Neuronal stem cell (in vitro differentiated cells): ENCODE measurements at regions not wholly inside any gene's neighbourhood (a gene's known extent, or its start where the extent isn't known, plus 50 kb on each side); places are given as distances from the start of the nearest gene placed in this dataset.

Experiments used
- DNase-seq: peaks from one replicate; pipeline ENCODE4 v3.0.0-alpha.2; 2013; ENCODE audit warnings: low spot score
- H2AFZ ChIP-seq: one replicate; pipeline ENCODE4 v1.6.1; 2013; ENCODE audit warnings: mild to moderate bottlenecking, low read length, inconsistent platforms
- H2AK5ac ChIP-seq: 2 replicates; pipeline ENCODE4 v1.6.1; 2013; ENCODE audit warnings: low read depth, mild to moderate bottlenecking, inconsistent platforms, low read length, moderate library complexity, mixed read lengths
- H2BK120ac ChIP-seq: 2 replicates; pipeline ENCODE4 v1.6.1; 2013; ENCODE audit warnings: low read depth, mild to moderate bottlenecking, inconsistent platforms, low read length, moderate library complexity, mixed read lengths
- H2BK12ac ChIP-seq: one replicate; pipeline ENCODE4 v1.6.1; 2013; ENCODE audit warnings: low read length, inconsistent platforms
- H2BK15ac ChIP-seq: 2 replicates; pipeline ENCODE4 v1.6.1; 2013; ENCODE audit warnings: mild to moderate bottlenecking, low read length, inconsistent platforms, mixed read lengths
- H2BK5ac ChIP-seq: one replicate; pipeline ENCODE4 v1.6.1; 2013; ENCODE audit warnings: inconsistent platforms, mild to moderate bottlenecking, low read length, moderate library complexity
- H3K14ac ChIP-seq: one replicate; pipeline ENCODE4 v1.6.1; 2013; ENCODE audit warnings: low read length, inconsistent platforms
- H3K18ac ChIP-seq: 2 replicates; pipeline ENCODE4 v1.6.1; 2013; ENCODE audit warnings: low read length, inconsistent platforms
- H3K23ac ChIP-seq: 2 replicates; pipeline ENCODE4 v1.6.1; 2013; ENCODE audit warnings: low read depth, mild to moderate bottlenecking, mixed read lengths, low read length, inconsistent platforms; ENCODE audit not compliant: poor library complexity
- H3K27ac ChIP-seq: replicated peaks from 3 replicates; pipeline ENCODE4 v1.5.1; 2013; ENCODE audit warnings: low read length, inconsistent platforms
- H3K27me3 ChIP-seq, 3 experiments: 2 replicates each; pipeline ENCODE4 v1.6.1; 2013; ENCODE audit warnings: low read length in 3 of 3, mild to moderate bottlenecking in 2 of 3, inconsistent platforms in 1 of 3, low read depth in 1 of 3, mixed read lengths in 1 of 3, moderate library complexity in 1 of 3; ENCODE audit not compliant: control insufficient read depth in 3 of 3, insufficient read depth in 3 of 3
- H3K36me3 ChIP-seq, 2 donors: replicated peaks in 1 of 2; 2 replicates each; pipeline ENCODE4 v1.6.1; 2013; ENCODE audit warnings: low read length in 2 of 2; ENCODE audit not compliant: control insufficient read depth in 2 of 2, insufficient read depth in 2 of 2
- H3K4ac ChIP-seq: 2 replicates; pipeline ENCODE4 v1.6.1; 2013; ENCODE audit warnings: inconsistent platforms, mild to moderate bottlenecking, low read length, moderate library complexity
- H3K4me1 ChIP-seq, 2 donors: 1 replicate in 1 of 2; 2 replicates in 1 of 2; pipeline ENCODE4 v1.6.1; 2013; ENCODE audit warnings: low read length in 2 of 2, low read depth in 1 of 2; ENCODE audit not compliant: control insufficient read depth in 2 of 2, insufficient read depth in 1 of 2
- H3K4me2 ChIP-seq: one replicate; pipeline ENCODE4 v1.6.1; 2013; ENCODE audit warnings: mild to moderate bottlenecking, low read length, inconsistent platforms; ENCODE audit not compliant: insufficient read depth, poor library complexity, severe bottlenecking
- H3K4me3 ChIP-seq, 2 donors: 2 replicates each; pipeline ENCODE4 v1.5.1; 2013; ENCODE audit warnings: low read length in 2 of 2, mild to moderate bottlenecking in 2 of 2, inconsistent platforms in 1 of 2, moderate library complexity in 1 of 2
- H3K79me1 ChIP-seq: one replicate; pipeline ENCODE4 v1.6.1; 2013; ENCODE audit warnings: low read depth, mild to moderate bottlenecking, inconsistent platforms, low read length, moderate library complexity
- H3K9ac ChIP-seq: one replicate; pipeline ENCODE4 v1.6.1; 2013; ENCODE audit warnings: mild to moderate bottlenecking, low read depth, low read length, inconsistent platforms; ENCODE audit not compliant: poor library complexity
- H3K9me3 ChIP-seq, 2 donors: replicated peaks in 1 of 2; 2 replicates each; pipeline versions ENCODE3 to v1.6.1; 2013; ENCODE audit warnings: low read length in 2 of 2, mild to moderate bottlenecking in 2 of 2, inconsistent platforms in 1 of 2, low read depth in 1 of 2, mixed read lengths in 1 of 2, moderate library complexity in 1 of 2; ENCODE audit not compliant: control insufficient read depth in 2 of 2, insufficient read depth in 1 of 2
- H4K8ac ChIP-seq: one replicate; pipeline ENCODE4 v1.6.1; 2013; ENCODE audit warnings: low read depth, mild to moderate bottlenecking, inconsistent platforms, low read length, moderate library complexity
- H4K91ac ChIP-seq: one replicate; pipeline ENCODE4 v1.6.1; 2013; ENCODE audit warnings: low read length, low read depth, mild to moderate bottlenecking, inconsistent platforms; ENCODE audit not compliant: poor library complexity
- WGBS, 2 donors: extraction: QIAGEN DNeasy Blood & Tissue Kit; methylation state at CpG; one replicate each; pipeline ENCODE4 v1.1.7; 2013; ENCODE audit warnings: missing lambda C conversion rate in 2 of 2, mixed read lengths in 1 of 2; ENCODE audit not compliant: insufficient read length in 2 of 2, insufficient replicate concordance in 1 of 2; ENCODE audit errors: extremely low coverage in 2 of 2; 5-methylcytosine and 5-hydroxymethylcytosine counted together

GRCh38 chr6:139996253-139996834, 621.9 kb upstream of the CITED2 start:
- H2AK5ac ChIP-seq, result no peak overlapping the region
- H3K18ac ChIP-seq, result peak overlapping the region; percentile 44
- H2BK5ac ChIP-seq, result no peak overlapping the region
- peaks cover 3 to 6% of the 10 kb centered on the region in 2 donors for H3K9me3 ChIP-seq
- H3K4me1 ChIP-seq, result peaks cover 0 to 2% of the 10 kb centered on the region in 2 donors
- no peaks in the 10 kb centered on the region for H3K36me3 ChIP-seq
- H2AFZ ChIP-seq, result no peak overlapping the region
- H3K27ac ChIP-seq, result no peak overlapping the region
- DNase-seq, result no peak
- H2BK120ac ChIP-seq, result no peak overlapping the region
- H2BK15ac ChIP-seq, result no peak overlapping the region
- H3K4me3 ChIP-seq, result no peak overlapping the region
- H3K4ac ChIP-seq, result no peak overlapping the region
- WGBS, 2 donors, result no CpG with 5 or more reads among the region's 6 CpGs
- no peak overlapping the region for H4K91ac ChIP-seq
- H3K79me1 ChIP-seq, result no peaks in the 10 kb centered on the region
- H3K23ac ChIP-seq, result no peak overlapping the region
- no peak overlapping the region for H3K9ac ChIP-seq
- H2BK12ac ChIP-seq, result no peak overlapping the region
- H4K8ac ChIP-seq, result no peak overlapping the region
- H3K27me3 ChIP-seq, result no peaks in the 10 kb centered on the region
- H3K14ac ChIP-seq, result no peak overlapping the region
- no peak overlapping the region for H3K4me2 ChIP-seq

- no peak for DNase-seq
- Histone ChIP-seq H3K4ac (no peak overlapping the region), H3K36me3 (no peaks in the 10 kb centered on the region), H4K91ac (no peak overlapping the region), H2BK15ac (no peak overlapping the region), H3K9ac (no peak overlapping the region), H4K8ac (no peak overlapping the region), H3K23ac (no peak overlapping the region), H3K4me2 (no peak overlapping the region), H3K4me1 (peaks cover 0 to 2% of the 10 kb centered on the region in 2 donors), H3K27ac (no peak overlapping the region), H3K18ac (no peak overlapping the region), H2AFZ (no peak overlapping the region), H3K4me3 (no peak overlapping the region), H3K9me3 (peaks cover 3 to 6% of the 10 kb centered on the region in 2 donors), H3K79me1 (no peaks in the 10 kb centered on the region), H2BK12ac (no peak overlapping the region), H2AK5ac (no peak overlapping the region), H2BK120ac (no peak overlapping the region), H3K27me3 (no peaks in the 10 kb centered on the region), H3K14ac (no peak overlapping the region), H2BK5ac (no peak overlapping the region)
Observed at GRCh38 chr6:139994998-139995397, 620.5 kb upstream of the CITED2 start.

- H2AFZ ChIP-seq, result peak overlapping the region; percentile 26
- H2BK15ac ChIP-seq, result no peak overlapping the region
- H3K79me1 ChIP-seq, result no peaks in the 10 kb centered on the region
- H3K4ac ChIP-seq, result no peak overlapping the region
- H2BK120ac ChIP-seq, result no peak overlapping the region
- peaks cover 3 to 7% of the 10 kb centered on the region in 2 donors for H3K9me3 ChIP-seq
- no peak overlapping the region for H3K14ac ChIP-seq
- H3K4me2 ChIP-seq, result no peak overlapping the region
- no peak overlapping the region for H3K9ac ChIP-seq
- H3K27ac ChIP-seq, result no peak overlapping the region
- WGBS, 2 donors, result no CpG with 5 or more reads among the region's 8 CpGs
- no peak overlapping the region for H3K23ac ChIP-seq
- no peaks in the 10 kb centered on the region for H3K36me3 ChIP-seq
- H3K27me3 ChIP-seq, result no peaks in the 10 kb centered on the region
- H2BK12ac ChIP-seq, result no peak overlapping the region
- H3K18ac ChIP-seq, result no peak overlapping the region
- no peak overlapping the region for H4K91ac ChIP-seq
- no peak overlapping the region for H2AK5ac ChIP-seq
- DNase-seq, result no peak
- no peak overlapping the region for H4K8ac ChIP-seq
- no peak overlapping the region for H2BK5ac ChIP-seq
- H3K4me1 ChIP-seq, result no peaks in the 10 kb centered on the region
- no peak overlapping the region for H3K4me3 ChIP-seq
Observed at GRCh38 chr6:139990856-139991465, 616.5 kb upstream of the CITED2 start.

- no peak overlapping the region for H4K91ac ChIP-seq
- H2BK120ac ChIP-seq, result no peak overlapping the region
- H3K4ac ChIP-seq, result no peak overlapping the region
- H3K36me3 ChIP-seq, result no peaks in the 10 kb centered on the region
- H2AFZ ChIP-seq, result peak overlapping the region; percentile 26
- H3K14ac ChIP-seq, result no peak overlapping the region
- H4K8ac ChIP-seq, result no peak overlapping the region
- peaks cover 3 to 9% of the 10 kb centered on the region in 2 donors for H3K9me3 ChIP-seq
- no peak overlapping the region for H3K23ac ChIP-seq
- no peak for DNase-seq
- H2BK12ac ChIP-seq, result no peak overlapping the region
- no peak overlapping the region for H3K4me2 ChIP-seq
- no peak overlapping the region for H2BK5ac ChIP-seq
- no peaks in the 10 kb centered on the region for H3K79me1 ChIP-seq
- no peak overlapping the region for H2AK5ac ChIP-seq
- H3K27ac ChIP-seq, result no peak overlapping the region
- H3K18ac ChIP-seq, result no peak overlapping the region
- no peak overlapping the region for H2BK15ac ChIP-seq
- H3K9ac ChIP-seq, result no peak overlapping the region
- H3K4me3 ChIP-seq, result no peak overlapping the region
- no peaks in the 10 kb centered on the region for H3K4me1 ChIP-seq
- H3K27me3 ChIP-seq, result no peaks in the 10 kb centered on the region
- WGBS, 2 donors, result no CpG with 5 or more reads among the region's 4 CpGs
Observed at GRCh38 chr6:139990026-139990686, 615.7 kb upstream of the CITED2 start.
